Progenitor cell of endocrine pancreas (in vitro differentiated cells): ENCODE measurements at regions not wholly inside any gene's neighbourhood (a gene's known extent, or its start where the extent isn't known, plus 50 kb on each side); places are given as distances from the start of the nearest gene placed in this dataset.

Source experiments
- DNase-seq: peaks from one replicate; pipeline ENCODE4 v3.0.0; 2021; ENCODE audit warnings: low spot score; ENCODE audit not compliant: unreplicated experiment
- H3K27ac Mint-ChIP-seq: 2 replicates; pipeline ENCODE4 v1.8.0; 2021; ENCODE audit warnings: mild to moderate bottlenecking, moderate library complexity, mixed read lengths
- H3K27me3 Mint-ChIP-seq: 2 replicates; pipeline ENCODE4 v1.8.0; 2021; ENCODE audit warnings: mixed read lengths
- H3K36me3 Mint-ChIP-seq: 2 replicates; pipeline ENCODE4 v1.8.0; 2022; ENCODE audit warnings: mixed read lengths; ENCODE audit not compliant: insufficient read depth
- H3K4me1 Mint-ChIP-seq: 2 replicates; pipeline ENCODE4 v1.8.0; 2021; ENCODE audit warnings: low read depth, mixed read lengths
- H3K4me3 Mint-ChIP-seq: 2 replicates; pipeline ENCODE4 v1.8.0; 2021; ENCODE audit warnings: low read depth, mild to moderate bottlenecking, moderate library complexity, mixed read lengths
- H3K9me3 Mint-ChIP-seq: 2 replicates; pipeline ENCODE4 v1.8.0; 2021; ENCODE audit warnings: low read depth, mixed read lengths
- CTCF ChIP-seq: fragments of 200-600 bp; sonication (generic); IDR thresholded peaks from one replicate; pipeline ENCODE4 v1.5.0; 2021; ENCODE audit warnings: antibody characterized with exemption, mild to moderate bottlenecking; ENCODE audit not compliant: unreplicated experiment

DNA sequence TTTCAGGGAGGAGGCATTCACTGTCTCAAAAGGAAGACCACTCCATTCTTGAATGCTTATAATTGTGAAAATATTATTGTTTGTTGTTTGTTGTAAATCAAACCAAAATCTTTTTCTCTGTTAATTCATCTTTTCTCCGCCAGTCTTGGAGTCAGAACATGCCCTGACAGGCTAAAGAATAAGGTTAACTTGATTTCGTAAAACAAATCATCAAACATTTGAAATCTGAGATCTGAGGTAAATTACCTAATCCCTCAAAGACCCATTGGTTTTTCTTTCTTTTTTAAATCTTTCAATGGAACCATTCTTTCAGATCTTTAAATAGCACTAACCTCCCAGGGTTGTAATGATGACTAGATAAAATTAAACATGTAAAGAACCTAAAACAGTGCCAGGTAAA lies 430.1 kb upstream of the PTBP2 start:
- TF ChIP-seq CTCF = no peak
- H3K4me1 Mint-ChIP-seq = peaks cover 6% of the 10 kb centered on the region
- no peak overlapping the region for H3K27ac Mint-ChIP-seq
- H3K36me3 Mint-ChIP-seq = no peaks in the 10 kb centered on the region
- H3K9me3 Mint-ChIP-seq = peaks cover 16% of the 10 kb centered on the region
- no peak overlapping the region for H3K4me3 Mint-ChIP-seq
- no peaks in the 10 kb centered on the region for H3K27me3 Mint-ChIP-seq
- DNase-seq = no peak

GRCh38 chr1:96292141-96292540 lies 429.4 kb upstream of the PTBP2 start:
- H3K4me3 Mint-ChIP-seq = no peak overlapping the region
- H3K9me3 Mint-ChIP-seq = peaks cover 10% of the 10 kb centered on the region
- peaks cover 6% of the 10 kb centered on the region for H3K4me1 Mint-ChIP-seq
- TF ChIP-seq CTCF = no peak
- no peak overlapping the region for H3K27ac Mint-ChIP-seq
- no peak for DNase-seq
- H3K27me3 Mint-ChIP-seq = no peaks in the 10 kb centered on the region
- no peaks in the 10 kb centered on the region for H3K36me3 Mint-ChIP-seq

GRCh38 chr1:96296991-96297390 lies 424.6 kb upstream of the PTBP2 start:
- Mint-ChIP-seq H3K36me3 (no peaks in the 10 kb centered on the region), H3K27me3 (no peaks in the 10 kb centered on the region), H3K9me3 (no peaks in the 10 kb centered on the region), H3K4me3 (no peak overlapping the region), H3K4me1 (no peaks in the 10 kb centered on the region), H3K27ac (no peak overlapping the region)
- no peak for DNase-seq
- TF ChIP-seq CTCF = no peak

GRCh38 chr1:96306809-96307560 lies 414.6 kb upstream of the PTBP2 start:
- no peak for DNase-seq
- no peaks in the 10 kb centered on the region for H3K36me3 Mint-ChIP-seq
- H3K27ac Mint-ChIP-seq = no peak overlapping the region
- no peaks in the 10 kb centered on the region for H3K27me3 Mint-ChIP-seq
- H3K4me1 Mint-ChIP-seq = peaks cover 3% of the 10 kb centered on the region
- TF ChIP-seq CTCF = no peak
- H3K4me3 Mint-ChIP-seq = no peak overlapping the region
- H3K9me3 Mint-ChIP-seq = no peaks in the 10 kb centered on the region

DNA sequence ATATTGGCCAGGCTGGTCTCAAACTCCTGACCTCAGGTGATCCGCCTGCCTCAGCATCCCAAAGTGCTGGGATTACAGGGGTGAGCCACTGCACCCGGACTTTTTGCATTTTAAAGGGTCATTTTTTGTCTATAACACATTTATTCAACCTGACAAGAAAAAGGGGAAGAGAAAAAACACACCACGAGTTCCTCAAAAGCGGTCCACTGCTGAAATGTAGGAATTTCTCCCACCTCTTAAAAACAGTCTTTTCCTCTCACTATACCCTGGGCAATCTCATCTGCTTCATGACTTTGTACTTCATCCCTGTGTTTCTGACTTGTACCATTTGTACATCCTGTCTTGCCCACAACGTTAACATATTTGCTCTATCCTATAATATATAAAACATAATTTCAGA lies 413.3 kb upstream of the PTBP2 start:
- Mint-ChIP-seq H3K27me3 (no peaks in the 10 kb centered on the region), H3K36me3 (no peaks in the 10 kb centered on the region), H3K27ac (no peak overlapping the region), H3K9me3 (no peaks in the 10 kb centered on the region), H3K4me3 (no peak overlapping the region), H3K4me1 (peaks cover under 1% of the 10 kb centered on the region)
- no peak for TF ChIP-seq CTCF
- no peak for DNase-seq
